Stimulated activated CD4-positive, alpha-beta T cell treated with anti-CD3 and anti-CD28 coated beads, Interleukin-12 subunit alpha, Interleukin-12 subunit beta, amount 100 ng/mL, for 24 hours (primary cell): ENCODE measurements at regions not wholly inside any gene's neighbourhood (a gene's known extent, or its start where the extent isn't known, plus 50 kb on each side); places are given as distances from the start of the nearest gene placed in this dataset.
"Not testable (repeated sequence)": the region's sequence is repeated elsewhere in the genome, so short reads cannot be mapped to it uniquely, and the experiment has no call there.

ENCODE experiments used
- DNase-seq, 2 experiments: peaks; one replicate each; pipeline ENCODE4 v3.0.0-alpha.2; 2020; ENCODE audit warnings: low read depth in 2 of 2

DNA sequence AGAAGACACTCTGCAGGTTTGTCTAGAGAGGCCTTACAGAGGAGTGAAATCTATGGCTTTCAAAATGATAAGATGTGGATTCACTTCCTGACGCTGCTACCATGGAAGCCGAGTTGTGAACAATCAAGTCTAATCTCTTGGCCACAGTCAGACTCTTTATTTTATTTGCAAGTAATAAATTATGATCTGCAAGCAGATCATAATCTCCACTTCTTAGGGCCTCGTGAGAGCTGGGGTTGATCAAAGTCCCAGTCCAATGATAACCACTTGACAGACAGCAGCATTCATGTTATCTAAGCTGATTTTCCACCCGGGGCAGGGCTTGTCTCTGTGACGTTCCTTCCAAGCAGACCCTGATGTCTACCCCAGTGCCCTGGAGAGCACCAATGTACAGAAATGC is 776.4 kb upstream of the AUTS2 start:
- no peak for DNase-seq

DNA sequence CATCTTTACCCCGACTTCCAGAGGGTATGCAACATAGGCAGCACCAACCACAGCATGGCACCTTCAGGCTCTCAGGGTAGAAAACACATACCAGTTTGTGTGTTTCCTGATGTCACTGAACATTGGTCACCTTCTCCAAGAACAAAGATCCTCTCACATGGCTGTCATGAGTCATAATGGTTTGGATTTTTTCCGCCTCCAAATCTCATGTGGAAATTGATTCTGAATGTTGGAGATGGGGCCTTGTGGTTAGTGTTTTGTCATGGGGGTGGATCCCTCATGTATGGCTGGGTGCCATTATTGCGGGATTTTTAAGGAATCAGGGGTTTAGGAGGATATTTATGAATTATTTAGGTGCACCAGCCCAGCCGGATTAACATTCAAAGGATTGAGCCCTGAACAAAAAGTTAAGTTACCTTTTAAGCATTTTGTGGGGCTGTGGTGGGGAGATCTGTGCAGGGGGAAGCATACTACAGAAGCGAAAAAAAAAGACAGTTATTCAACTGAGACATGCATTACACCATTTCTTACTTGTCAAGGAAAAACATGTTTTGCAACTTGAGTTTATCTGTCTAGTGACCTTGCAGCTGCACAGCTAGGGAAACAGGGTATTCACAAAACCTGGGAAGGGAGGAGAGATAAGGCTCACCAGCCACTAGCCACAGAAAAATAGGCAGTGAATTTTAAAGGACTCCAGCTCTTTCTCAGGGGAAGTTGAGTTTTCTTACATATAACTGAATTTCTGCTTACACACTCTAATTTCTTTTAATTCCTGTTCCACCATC is 774.1 kb upstream of the AUTS2 start:
- no peak for DNase-seq

DNA sequence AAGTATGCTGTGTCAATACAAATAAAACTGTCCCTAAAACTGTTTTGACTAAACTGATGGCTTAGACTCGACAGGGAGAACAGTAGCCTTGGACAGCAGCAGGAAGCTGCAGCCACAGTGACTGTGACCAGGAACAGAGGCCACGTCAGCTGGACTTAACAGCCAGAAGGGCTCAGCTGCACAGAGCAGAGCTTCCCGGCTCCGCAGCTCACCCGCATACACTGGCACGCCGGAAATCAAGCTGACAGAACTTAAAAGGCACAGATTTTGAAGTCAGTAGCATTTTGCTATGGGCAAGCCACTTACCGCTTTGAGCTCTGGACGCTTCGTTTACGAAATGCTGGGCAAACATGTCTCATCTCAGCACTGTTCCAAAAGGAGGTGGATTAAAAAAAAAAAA is 769.7 kb upstream of the AUTS2 start:
- DNase-seq: no peak

DNA sequence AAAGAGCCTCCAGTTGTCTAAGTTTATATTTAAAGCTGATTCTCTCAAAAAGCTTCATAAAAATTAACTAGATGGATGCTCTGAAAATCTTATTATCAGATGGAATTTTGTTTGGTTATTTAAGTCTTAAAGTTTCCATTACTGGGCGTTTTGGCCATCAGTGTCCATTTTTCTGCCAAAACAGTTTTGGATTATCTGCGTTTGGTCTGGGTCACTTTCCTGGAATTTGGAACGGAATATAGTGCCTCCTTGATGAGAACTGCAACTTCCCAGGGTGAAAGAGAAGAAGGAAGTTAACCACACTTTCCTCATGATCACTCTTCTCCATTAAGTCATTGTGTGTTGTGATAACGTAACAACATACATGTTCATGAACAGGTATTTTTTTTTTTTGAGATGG is 764.9 kb upstream of the AUTS2 start:
- DNase-seq: no peak

GRCh38 chr7:68839014-68839413 is 759.3 kb upstream of the AUTS2 start:
- no peak for DNase-seq

- DNase-seq: no peak
Measured at GRCh38 chr7:68840991-68841390, 757.3 kb upstream of the AUTS2 start.

DNA sequence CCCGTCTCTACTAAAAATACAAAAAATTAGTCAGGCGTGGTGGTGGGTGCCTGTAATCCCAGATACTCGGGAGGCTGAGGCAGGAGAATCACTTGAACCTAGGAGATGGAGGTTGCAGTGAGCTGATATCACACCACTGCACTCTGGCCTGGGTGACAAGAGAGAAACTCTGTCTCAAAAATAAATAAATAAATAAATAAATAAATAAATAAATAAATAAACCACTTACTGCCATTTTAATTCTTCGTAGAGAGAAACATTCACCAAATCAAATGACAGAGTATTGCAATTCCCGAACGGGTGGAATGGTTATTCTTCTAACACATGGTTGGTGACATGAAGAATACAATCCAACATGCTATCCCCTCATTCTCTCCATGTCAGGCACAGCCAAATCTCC is 754.3 kb upstream of the AUTS2 start:
- not testable (repeated sequence) for DNase-seq

- no peak for DNase-seq
Measured at GRCh38 chr7:68846811-68847325, 751.4 kb upstream of the AUTS2 start.

DNA sequence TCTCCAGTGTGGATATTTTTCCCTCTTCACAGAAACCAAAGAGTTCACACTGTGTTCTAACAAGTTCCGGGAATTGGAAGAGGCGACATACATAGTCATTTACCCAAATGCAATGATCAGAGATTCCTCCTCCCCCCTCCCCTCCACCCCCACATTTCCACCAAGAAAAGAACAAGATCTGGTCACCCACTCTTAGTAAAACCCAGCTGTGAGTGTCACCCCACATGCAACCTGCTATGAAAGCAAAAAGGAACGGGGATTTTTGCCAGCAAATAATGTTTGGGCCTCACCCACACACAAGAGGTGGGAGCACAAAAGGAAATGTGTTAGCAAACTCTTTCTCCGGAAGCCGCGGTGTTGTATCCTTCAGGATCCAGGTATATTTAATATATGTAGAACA is 745.0 kb upstream of the AUTS2 start:
- DNase-seq: no peak

DNA sequence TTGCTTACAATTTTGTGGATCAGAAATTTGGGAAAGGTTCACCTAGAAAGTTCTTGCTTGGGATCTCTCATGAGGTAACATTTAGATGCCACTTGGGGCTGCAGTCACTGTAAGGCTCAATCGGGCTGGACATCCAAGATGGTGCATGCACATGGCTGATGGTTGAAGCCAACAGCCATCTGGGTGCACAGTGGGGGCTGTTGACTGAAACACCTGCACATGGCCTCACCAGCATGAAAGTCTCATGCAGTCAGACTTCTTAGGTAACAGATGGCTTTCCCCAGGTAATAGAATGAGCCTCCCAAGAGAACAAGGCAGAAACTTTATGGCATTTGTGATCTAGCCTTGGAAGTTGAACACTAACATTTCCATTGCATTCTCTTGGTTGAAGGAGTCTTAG is 740.7 kb upstream of the AUTS2 start:
- no peak for DNase-seq

DNA sequence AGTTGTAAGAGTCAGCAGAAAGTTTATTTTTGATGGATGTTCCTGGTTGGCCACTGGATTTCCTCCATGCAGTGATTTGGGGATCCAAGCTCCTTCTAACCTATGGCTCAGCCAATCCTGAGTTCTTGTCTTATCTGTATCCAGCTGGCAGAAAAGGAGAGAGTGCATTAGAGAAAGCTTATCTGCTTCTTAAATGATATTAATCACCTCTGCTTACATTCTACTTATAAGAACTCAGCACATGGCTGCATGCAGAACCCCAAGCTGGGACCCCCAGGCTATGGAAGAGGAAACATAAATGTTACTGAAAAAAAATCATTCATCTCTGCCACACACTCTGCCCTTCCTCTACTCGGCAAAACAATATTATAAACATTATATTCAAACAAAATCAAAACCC is 739.8 kb upstream of the AUTS2 start:
- DNase-seq: no peak

GRCh38 chr7:68861171-68861570 is 737.1 kb upstream of the AUTS2 start:
- DNase-seq: no peak

DNA sequence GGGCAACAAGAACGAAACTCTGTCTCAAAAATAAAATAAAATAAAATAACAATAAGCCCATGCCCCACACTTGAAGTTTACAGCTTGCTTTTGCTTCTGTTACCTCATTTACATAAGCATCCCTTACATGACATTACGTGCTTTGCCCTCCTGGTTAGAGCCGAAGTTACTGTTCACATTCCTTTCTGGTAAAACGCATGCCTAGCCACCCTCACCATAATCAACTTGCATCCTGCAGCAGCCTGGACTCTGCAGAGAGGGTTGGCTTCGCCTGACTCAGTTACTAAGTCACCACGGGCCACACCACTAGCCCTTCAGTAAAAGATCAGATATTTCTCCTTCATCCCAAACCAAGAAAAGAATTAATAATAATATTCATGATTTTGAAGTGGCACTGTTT is 736.0 kb upstream of the AUTS2 start:
- no peak for DNase-seq

DNA sequence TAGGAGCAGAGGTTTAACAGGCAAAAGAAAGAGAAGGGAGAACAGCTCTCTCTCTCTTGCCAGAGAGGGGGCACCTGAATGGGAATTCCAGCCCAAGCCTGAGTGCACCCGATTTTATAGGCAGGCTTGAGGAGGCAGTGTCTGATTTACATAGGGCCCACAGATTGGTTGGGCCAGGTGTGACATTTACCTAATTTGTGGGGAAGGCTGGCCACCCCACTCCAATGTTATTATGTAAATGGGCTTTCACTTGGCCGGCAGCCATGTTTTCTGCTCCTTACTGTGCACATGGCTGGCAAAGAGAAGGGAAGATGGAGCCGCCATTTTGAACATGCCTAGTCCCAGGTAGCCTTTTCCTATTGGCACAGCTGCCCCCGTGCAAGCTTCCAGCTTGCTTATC is 735.5 kb upstream of the AUTS2 start:
- no peak for DNase-seq

DNA sequence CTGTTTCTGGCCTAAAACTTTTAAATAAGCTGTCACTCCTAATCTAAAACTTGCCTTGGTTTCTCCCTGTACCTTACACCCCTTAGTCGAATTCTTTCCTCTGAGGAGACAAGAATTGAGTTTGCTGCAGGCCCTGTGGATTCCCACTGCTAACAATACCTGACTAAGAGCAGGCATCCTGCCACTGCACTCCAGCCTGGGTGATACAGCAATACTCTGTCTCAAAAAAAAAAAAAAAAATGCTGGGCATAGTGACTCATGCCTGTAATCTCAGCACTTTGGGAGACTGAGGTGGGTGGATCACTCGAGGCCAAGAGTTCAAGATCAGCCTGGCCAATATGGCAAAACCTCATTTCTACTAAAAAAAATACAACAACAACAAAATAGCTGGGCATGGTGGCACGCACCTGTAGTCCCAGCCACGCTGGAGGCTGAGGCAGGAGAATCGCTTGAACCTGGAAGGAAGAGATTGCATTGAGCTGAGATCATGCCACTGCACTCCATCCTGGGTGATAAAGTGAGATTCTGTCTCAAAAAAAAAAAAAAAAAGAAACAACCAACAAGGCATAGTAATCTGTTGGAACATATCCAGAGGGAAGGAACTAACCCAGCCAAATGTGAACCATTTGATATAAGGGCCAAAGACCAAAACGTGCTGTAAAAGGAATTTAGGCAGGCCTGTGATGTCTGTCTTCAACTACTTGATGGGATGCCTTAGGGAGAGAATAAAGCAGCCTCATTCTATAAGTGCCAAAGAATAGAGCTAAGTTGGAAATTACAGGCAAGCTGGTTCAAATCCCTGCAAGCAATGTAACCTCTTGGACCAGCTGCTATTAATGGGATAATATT is 732.7 kb upstream of the AUTS2 start:
- DNase-seq: no peak

- DNase-seq: no peak
Measured at GRCh38 chr7:68866200-68866570, 732.1 kb upstream of the AUTS2 start.

DNA sequence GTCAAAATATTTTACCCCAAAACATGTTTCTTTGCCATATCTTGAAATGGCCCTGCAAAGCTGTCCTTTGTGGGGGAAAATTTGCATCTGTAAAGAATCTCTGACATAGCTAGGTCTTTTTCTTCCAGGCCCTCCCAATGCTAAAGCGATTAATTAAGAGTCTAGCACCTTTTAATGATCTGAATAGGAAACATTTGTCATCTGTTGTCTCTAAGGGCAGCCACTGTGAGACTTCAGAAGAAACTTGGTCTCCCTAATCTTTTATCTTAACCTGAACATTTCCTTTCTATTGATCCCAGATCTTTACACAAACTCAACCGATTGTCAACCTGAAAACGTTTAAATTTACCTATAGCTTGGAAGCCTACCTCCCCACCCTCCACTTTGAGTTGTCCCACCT is 731.6 kb upstream of the AUTS2 start:
- DNase-seq: not testable (repeated sequence)

GRCh38 chr7:68868978-68869377 is 729.3 kb upstream of the AUTS2 start:
- DNase-seq: no peak

DNA sequence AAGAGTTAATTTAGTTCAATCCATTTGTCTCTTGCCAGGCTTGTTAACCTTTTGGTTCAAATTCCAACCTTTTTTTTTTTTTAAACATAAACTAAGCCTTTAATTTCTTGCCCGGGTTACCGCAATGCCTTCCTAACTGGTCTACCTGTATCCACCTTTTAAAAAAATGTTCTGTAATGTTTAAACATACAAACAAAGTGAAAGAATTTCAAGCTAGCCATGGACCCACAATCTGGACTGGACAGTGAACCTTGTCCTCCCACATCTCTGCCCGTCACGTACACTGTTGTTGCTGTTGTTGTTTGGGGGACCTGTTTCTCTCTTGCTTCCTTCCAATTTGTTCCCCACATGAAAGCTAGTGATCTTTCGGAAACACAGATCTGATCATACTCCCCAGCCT is 724.7 kb upstream of the AUTS2 start:
- DNase-seq: no peak

DNA sequence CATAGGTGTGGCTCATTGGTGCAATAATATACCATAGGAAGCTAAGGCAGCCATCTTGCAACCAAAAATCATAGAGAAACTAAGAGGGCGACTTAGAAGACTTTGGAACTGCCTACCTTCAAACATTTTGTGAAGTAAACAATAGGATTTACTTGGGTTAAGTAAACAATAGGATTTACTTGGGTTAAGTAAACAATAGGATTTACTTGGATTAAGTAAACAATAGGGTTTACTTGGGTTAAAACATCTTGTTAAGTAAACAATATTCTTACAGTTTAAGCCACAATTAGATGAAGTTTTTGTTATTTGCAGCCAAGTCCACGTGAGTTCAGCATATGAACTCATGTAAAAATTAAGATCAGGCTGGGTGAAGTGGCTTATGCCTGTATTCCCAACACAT is 722.4 kb upstream of the AUTS2 start:
- DNase-seq: no peak

DNA sequence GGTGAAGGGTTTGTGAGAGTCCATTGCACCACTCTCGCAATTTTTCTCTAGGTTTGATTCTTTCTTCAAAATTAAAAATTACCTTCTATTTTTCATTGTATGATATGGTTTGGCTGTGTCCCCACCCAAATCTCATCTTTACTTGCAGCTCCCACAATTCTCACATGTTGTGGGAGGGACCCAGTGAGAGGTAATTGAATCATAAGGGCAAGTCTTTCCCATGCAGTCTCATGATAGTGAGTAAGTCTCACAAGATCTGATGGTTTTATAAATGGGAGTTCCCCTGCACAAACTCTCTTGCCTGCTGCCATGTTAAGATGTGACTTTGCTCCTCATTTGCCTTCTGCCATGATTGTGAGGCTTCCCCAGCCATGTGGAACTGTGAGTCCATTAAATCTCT is 711.2 kb upstream of the AUTS2 start:
- DNase-seq: not testable (repeated sequence)

DNA sequence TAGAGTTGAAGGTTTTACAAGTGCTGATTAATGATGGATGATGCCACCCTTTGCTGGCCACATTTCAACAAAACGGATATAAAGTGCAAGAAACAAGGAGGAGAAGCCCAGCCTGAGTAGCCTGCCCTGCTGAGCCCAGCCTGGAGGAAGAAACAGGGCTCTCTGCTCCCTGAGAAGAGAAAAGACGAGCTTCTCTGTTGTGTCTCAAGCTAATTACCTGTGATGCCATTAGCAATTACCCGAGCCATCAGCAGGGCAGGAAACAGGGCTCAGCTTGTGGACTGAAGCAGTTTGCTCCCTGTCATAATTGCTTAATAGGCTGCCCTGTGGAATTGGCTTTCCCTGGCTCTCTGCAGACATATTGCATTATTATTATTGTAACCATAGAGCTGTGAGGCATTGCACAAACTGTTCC is 709.3 kb upstream of the AUTS2 start:
- no peak for DNase-seq

- DNase-seq: no peak
Measured at GRCh38 chr7:68892236-68892635, 706.0 kb upstream of the AUTS2 start.
